ENCODE measurements at regions not wholly inside any gene's neighbourhood (a gene's known extent, or its start where the extent isn't known, plus 50 kb on each side); places are given as distances from the start of the nearest gene placed in this dataset.

- TF ChIP-seq EZH2 (IDR thresholded peaks at IDR 0.05; ENCODE audit: borderline replicate concordance, low read length) (no peak), CTCF (conservative IDR thresholded peaks at IDR 0.05 in 1 of 2, IDR thresholded peaks at IDR 0.05 in 1 of 2; ENCODE audit: extremely low read depth in 1 of 2, insufficient read depth in 1 of 2, low read depth in 1 of 2, low read length in 2 of 2) (no peak)
Observed at GRCh38 chr7:12995912-12996469, 308.6 kb downstream of the ARL4A start.
